NB4 (cell line): ENCODE measurements at regions not wholly inside any gene's neighbourhood (a gene's known extent, or its start where the extent isn't known, plus 50 kb on each side); places are given as distances from the start of the nearest gene placed in this dataset.

ENCODE experiments used
- DNase-seq: peaks from one replicate; pipeline ENCODE4 v3.0.0; 2010; ENCODE audit warnings: low read depth
- H3K4me3 ChIP-seq: one replicate; pipeline ENCODE4 v1.5.1; 2011; ENCODE audit warnings: mild to moderate bottlenecking, low read depth, low read length, moderate library complexity
- CTCF ChIP-seq: IDR thresholded peaks from one replicate; pipeline ENCODE4 v1.5.1; 2012; ENCODE audit warnings: low read depth, low read length
- MAX ChIP-seq: IDR thresholded peaks from 2 replicates; pipeline ENCODE4 v1.6.1; 2011; ENCODE audit warnings: low read depth, low read length
- MYC ChIP-seq: IDR thresholded peaks from 2 replicates; pipeline ENCODE4 v1.6.1; 2011; ENCODE audit warnings: low read depth, low read length
- POLR2A ChIP-seq: IDR thresholded peaks from 2 replicates; pipeline ENCODE4 v1.6.1; 2011; ENCODE audit warnings: mild to moderate bottlenecking; ENCODE audit not compliant: insufficient read length; ENCODE audit errors: extremely low read depth

GRCh38 chr9:13621872-13622564 is 342.5 kb upstream of the MPDZ start:
- H3K4me3 ChIP-seq: no peak overlapping the region
- no peak for DNase-seq
- TF ChIP-seq MAX (no peak), POLR2A (no peak), MYC (no peak), CTCF (no peak)

GRCh38 chr9:13616491-13617035 is 337.1 kb upstream of the MPDZ start:
- TF ChIP-seq CTCF (no peak), MYC (no peak), MAX (no peak), POLR2A (no peak)
- no peak overlapping the region for H3K4me3 ChIP-seq
- no peak for DNase-seq

GRCh38 chr9:13615660-13616490 is 336.4 kb upstream of the MPDZ start:
- TF ChIP-seq CTCF: no peak
- no peak for TF ChIP-seq MYC
- no peak overlapping the region for H3K4me3 ChIP-seq
- no peak for DNase-seq

- no peak for DNase-seq
- TF ChIP-seq MYC (no peak), POLR2A (no peak), MAX (no peak), CTCF (no peak)
- H3K4me3 ChIP-seq: no peak overlapping the region
Measured at GRCh38 chr9:13614060-13614459, 334.6 kb upstream of the MPDZ start.

GRCh38 chr9:13613296-13613695 is 333.8 kb upstream of the MPDZ start:
- DNase-seq: no peak
- no peak for TF ChIP-seq CTCF
- TF ChIP-seq POLR2A: no peak
- no peak for TF ChIP-seq MYC

GRCh38 chr9:13608451-13608850 is 329.0 kb upstream of the MPDZ start:
- no peak for DNase-seq
- H3K4me3 ChIP-seq: no peak overlapping the region
- no peak for TF ChIP-seq MYC
- TF ChIP-seq MAX: no peak
- no peak for TF ChIP-seq CTCF
- no peak for TF ChIP-seq POLR2A

More at GRCh38 chr9:13613296-13613695, 333.8 kb upstream of the MPDZ start:
- no peak overlapping the region for H3K4me3 ChIP-seq
